Spinal cord (tissue), 9 donors: ENCODE measurements at regions not wholly inside any gene's neighbourhood (a gene's known extent, or its start where the extent isn't known, plus 50 kb on each side); places are given as distances from the start of the nearest gene placed in this dataset.
"Not testable (repeated sequence)": the region's sequence is repeated elsewhere in the genome, so short reads cannot be mapped to it uniquely, and the experiment has no call there.

ENCODE experiments used
- DNase-seq, 6 donors: peaks; one replicate each; pipeline versions ENCODE4 v3.0.0 to v3.0.0-alpha.2; 2013 to 2015; ENCODE audit warnings: low spot score in 6 of 6, low read depth in 4 of 6
- H3K27ac ChIP-seq: one replicate; pipeline ENCODE4 v1.5.1; 2013; ENCODE audit warnings: low read depth, low read length, control low read depth
- H3K27me3 ChIP-seq: one replicate; pipeline ENCODE4 v1.6.1; 2013; ENCODE audit warnings: low read length; ENCODE audit not compliant: control insufficient read depth, insufficient read depth
- H3K36me3 ChIP-seq: one replicate; pipeline ENCODE4 v1.6.1; 2013; ENCODE audit warnings: low read length; ENCODE audit not compliant: control insufficient read depth, insufficient read depth
- H3K4me1 ChIP-seq: one replicate; pipeline ENCODE4 v1.6.1; 2013; ENCODE audit warnings: low read length; ENCODE audit not compliant: control insufficient read depth, insufficient read depth
- H3K4me3 ChIP-seq: one replicate; pipeline ENCODE4 v1.5.1; 2013; ENCODE audit warnings: low read depth, low read length, control low read depth
- H3K9me3 ChIP-seq: one replicate; pipeline ENCODE4 v1.6.1; 2013; ENCODE audit warnings: low read length; ENCODE audit not compliant: control insufficient read depth, insufficient read depth
- WGBS: methylation state at CpG from one replicate; pipeline ENCODE4 v1.1.5; 2013; ENCODE audit warnings: missing lambda C conversion rate; ENCODE audit not compliant: insufficient coverage; 5-methylcytosine and 5-hydroxymethylcytosine counted together
- donor health status: healthy.

DNA sequence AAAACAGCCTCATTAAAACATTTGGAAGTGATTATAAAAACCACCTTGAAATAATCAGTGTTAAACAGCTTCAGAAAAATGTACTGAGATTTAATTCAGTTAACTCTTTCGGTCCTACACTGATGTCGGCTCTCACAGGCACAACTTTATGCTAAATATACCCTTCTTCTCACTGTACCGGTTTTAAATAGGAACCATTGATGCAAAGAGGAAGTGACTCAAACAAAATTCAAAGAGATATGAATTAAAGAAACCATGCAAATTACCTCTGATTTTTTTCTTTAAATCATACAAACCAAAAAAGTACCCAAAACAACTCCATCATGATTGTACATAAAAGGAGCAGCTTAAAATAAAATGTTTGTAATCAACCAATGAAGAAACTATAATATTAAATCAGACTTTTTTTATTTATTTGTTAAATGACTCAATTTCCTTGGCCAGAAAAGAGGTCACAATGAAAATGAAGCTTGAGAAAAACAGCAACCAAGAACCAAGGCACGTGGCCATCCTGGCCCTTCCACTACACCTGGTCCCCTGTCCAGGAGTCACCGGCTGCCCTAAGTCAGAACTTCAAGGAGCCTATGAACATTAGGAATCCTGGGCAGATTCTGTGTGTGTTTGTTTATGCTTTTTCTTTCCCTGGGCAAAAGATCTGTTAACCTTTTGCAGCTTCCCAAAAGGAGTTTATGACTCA, 73.0 kb upstream of the CABCOCO1 start:
- H3K27ac ChIP-seq: no peak overlapping the region
- no peak overlapping the region for H3K4me3 ChIP-seq
- no peaks in the 10 kb centered on the region for H3K36me3 ChIP-seq
- DNase-seq: no peak
- H3K4me1 ChIP-seq: no peaks in the 10 kb centered on the region
- no peaks in the 10 kb centered on the region for H3K9me3 ChIP-seq
- 86% methylated on average over 1 of the region's 5 CpGs for WGBS
- H3K27me3 ChIP-seq: no peaks in the 10 kb centered on the region

GRCh38 chr10:61588770-61589211, 73.9 kb upstream of the CABCOCO1 start:
- WGBS: 66% methylated on average over 2 of the region's 6 CpGs
- H3K27ac ChIP-seq: no peak overlapping the region
- H3K27me3 ChIP-seq: no peaks in the 10 kb centered on the region
- H3K9me3 ChIP-seq: no peaks in the 10 kb centered on the region
- no peak overlapping the region for H3K4me3 ChIP-seq
- no peak for DNase-seq
- no peaks in the 10 kb centered on the region for H3K4me1 ChIP-seq
- no peaks in the 10 kb centered on the region for H3K36me3 ChIP-seq

DNA sequence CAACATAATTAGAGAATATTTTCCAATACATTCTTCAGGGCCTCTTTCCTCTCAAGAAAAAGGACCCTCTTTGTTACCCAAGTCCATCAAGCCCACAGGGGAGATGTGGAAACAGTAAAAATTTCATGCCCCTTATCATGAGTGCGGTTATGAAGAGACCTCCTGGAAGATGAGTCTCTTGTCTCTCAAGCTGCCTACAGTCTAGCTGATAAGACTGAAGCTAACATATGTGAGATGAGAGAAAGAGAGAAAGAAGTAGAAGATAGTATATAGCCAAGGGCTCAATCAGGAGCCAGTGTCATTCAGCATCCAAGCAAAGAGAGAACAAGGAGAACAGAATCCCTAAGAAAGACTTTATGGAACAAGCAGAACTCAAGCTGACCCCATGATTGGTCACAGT, 75.9 kb upstream of the CABCOCO1 start:
- no peaks in the 10 kb centered on the region for H3K9me3 ChIP-seq
- WGBS: 91% methylated on average over 1 of the region's 1 CpG
- H3K36me3 ChIP-seq: no peaks in the 10 kb centered on the region

GRCh38 chr10:61580608-61581007, 82.1 kb upstream of the CABCOCO1 start:
- Histone ChIP-seq H3K36me3 (no peaks in the 10 kb centered on the region), H3K4me1 (no peaks in the 10 kb centered on the region), H3K4me3 (no peak overlapping the region), H3K27me3 (no peaks in the 10 kb centered on the region), H3K9me3 (no peaks in the 10 kb centered on the region), H3K27ac (no peak overlapping the region)
- no peak for DNase-seq
- WGBS: 71% methylated on average over 1 of the region's 4 CpGs

More for the DNA sequence above, 75.9 kb upstream of the CABCOCO1 start:
- no peak for DNase-seq
- Histone ChIP-seq H3K27ac (no peak overlapping the region), H3K4me3 (no peak overlapping the region), H3K27me3 (no peaks in the 10 kb centered on the region), H3K4me1 (no peaks in the 10 kb centered on the region)

GRCh38 chr10:61570204-61570603, 92.5 kb upstream of the CABCOCO1 start:
- WGBS: 71% methylated on average over 2 of the region's 4 CpGs
- not testable (repeated sequence) for H3K4me3 ChIP-seq, H3K27ac ChIP-seq, DNase-seq, H3K9me3 ChIP-seq, H3K36me3 ChIP-seq, H3K27me3 ChIP-seq, H3K4me1 ChIP-seq

DNA sequence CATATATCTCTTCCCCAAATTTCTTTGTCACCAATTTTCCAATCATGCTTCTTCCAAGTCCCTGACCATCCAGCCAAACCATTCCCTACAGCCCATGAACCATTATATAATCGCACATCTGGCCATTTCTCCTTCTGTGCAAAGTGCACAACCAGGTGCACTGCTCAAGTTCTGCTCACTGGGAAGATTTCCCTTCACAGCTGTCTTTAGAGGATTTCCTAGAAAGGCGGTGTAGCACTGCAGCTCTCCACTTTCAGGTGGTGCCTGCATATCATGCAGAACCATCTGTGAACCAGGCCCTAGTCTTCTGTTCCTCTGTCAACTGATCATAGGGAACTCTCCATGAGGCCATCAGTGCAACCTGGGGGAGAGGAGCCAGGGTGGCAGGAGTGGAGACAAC, 95.0 kb upstream of the CABCOCO1 start:
- WGBS: 89% methylated on average over 2 of the region's 2 CpGs

GRCh38 chr10:61565819-61566560, 96.7 kb upstream of the CABCOCO1 start:
- DNase-seq: no peak
- Histone ChIP-seq H3K9me3 (no peaks in the 10 kb centered on the region), H3K4me3 (no peak overlapping the region), H3K27ac (no peak overlapping the region), H3K36me3 (no peaks in the 10 kb centered on the region), H3K4me1 (no peaks in the 10 kb centered on the region), H3K27me3 (no peaks in the 10 kb centered on the region)
- 83% methylated on average over 3 of the region's 4 CpGs for WGBS

More for the DNA sequence above, 95.0 kb upstream of the CABCOCO1 start:
- no peak for DNase-seq
- Histone ChIP-seq H3K4me1 (no peaks in the 10 kb centered on the region), H3K4me3 (no peak overlapping the region), H3K9me3 (no peaks in the 10 kb centered on the region), H3K27me3 (no peaks in the 10 kb centered on the region), H3K36me3 (no peaks in the 10 kb centered on the region), H3K27ac (no peak overlapping the region)

- WGBS: no CpG with 5 or more reads among the region's 1 CpG
- DNase-seq: no peak
- H3K9me3 ChIP-seq: no peaks in the 10 kb centered on the region
Measured at GRCh38 chr10:61564444-61564843, 98.3 kb upstream of the CABCOCO1 start.

DNA sequence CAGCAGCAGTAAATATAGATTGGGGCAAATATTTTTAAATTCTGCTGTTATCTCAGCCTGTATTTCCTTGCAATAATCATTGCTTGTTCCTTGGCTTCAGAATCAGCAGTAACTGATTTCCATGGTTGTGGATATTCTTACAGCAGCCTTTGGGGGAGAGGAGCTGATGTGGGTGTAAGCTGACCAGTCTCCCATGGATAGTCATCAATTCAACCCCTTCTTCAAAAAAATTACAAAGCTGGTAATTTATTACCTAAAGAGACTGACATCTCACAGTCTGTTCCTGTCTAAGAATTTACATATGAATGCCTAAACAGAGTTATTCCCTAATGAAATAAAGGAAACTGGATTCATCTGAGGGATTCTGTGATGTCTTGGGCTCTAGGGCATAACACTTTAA, 103.1 kb upstream of the CABCOCO1 start:
- no peaks in the 10 kb centered on the region for H3K9me3 ChIP-seq
- DNase-seq: no peak

More at GRCh38 chr10:61564444-61564843, 98.3 kb upstream of the CABCOCO1 start:
- Histone ChIP-seq H3K4me1 (no peaks in the 10 kb centered on the region), H3K27ac (no peak overlapping the region), H3K27me3 (no peaks in the 10 kb centered on the region), H3K36me3 (no peaks in the 10 kb centered on the region), H3K4me3 (no peak overlapping the region)

DNA sequence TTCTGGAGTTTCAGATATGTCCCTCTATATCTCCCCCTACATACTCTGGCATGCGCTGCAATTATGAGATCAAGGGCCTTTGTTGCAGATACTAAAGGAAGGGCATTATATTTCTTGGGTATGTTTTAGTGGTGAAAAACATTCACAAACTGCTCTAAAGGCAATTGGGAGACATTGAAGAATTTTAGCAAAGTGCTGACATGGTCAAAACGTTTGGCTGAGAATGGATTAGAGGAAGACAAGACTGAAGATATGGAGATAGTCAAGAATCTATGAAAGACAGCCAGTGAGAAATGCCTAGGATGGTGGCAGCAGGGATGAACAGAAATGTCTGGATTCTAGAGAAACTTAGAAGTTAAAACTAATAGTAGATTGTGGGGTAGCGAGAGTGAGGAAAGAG, 104.5 kb upstream of the CABCOCO1 start:
- no peaks in the 10 kb centered on the region for H3K9me3 ChIP-seq
- H3K4me1 ChIP-seq: no peaks in the 10 kb centered on the region
- H3K4me3 ChIP-seq: no peak overlapping the region
- no peak overlapping the region for H3K27ac ChIP-seq
- DNase-seq: no peak
- no peaks in the 10 kb centered on the region for H3K27me3 ChIP-seq
- 92% methylated on average over 2 of the region's 3 CpGs for WGBS
- H3K36me3 ChIP-seq: no peaks in the 10 kb centered on the region

More for the DNA sequence above, 103.1 kb upstream of the CABCOCO1 start:
- Histone ChIP-seq H3K27ac (no peak overlapping the region), H3K4me3 (no peak overlapping the region), H3K27me3 (no peaks in the 10 kb centered on the region), H3K36me3 (no peaks in the 10 kb centered on the region), H3K4me1 (no peaks in the 10 kb centered on the region)
